Posterior vena cava (tissue), 2 donors: ENCODE measurements at regions not wholly inside any gene's neighbourhood (a gene's known extent, or its start where the extent isn't known, plus 50 kb on each side); places are given as distances from the start of the nearest gene placed in this dataset.

Experiments used
- DNase-seq: peaks from one replicate; pipeline ENCODE4 v3.0.0-alpha.2; 2020; ENCODE audit warnings: low spot score
- intact Hi-C, 2 donors: fragments of 100-400 bp; cut with DNase I; formaldehyde crosslinking; loops; one replicate each; pipeline versions ENCODE4 v1.14.1 to v1.14.2; 2022 to 2023
- donor health status: DM: yes; HTN: yes; CAD: no.
- donor health status: DM: yes; HTN: yes; CAD: no.

GRCh38 chr5:133708331-133708850, 96.0 kb upstream of the FSTL4 start:
- intact Hi-C loops, result no loop called here
- DNase-seq, result no peak

GRCh38 chr5:133707629-133708028, 95.3 kb upstream of the FSTL4 start:
- intact Hi-C loops, result no loop called here
- no peak for DNase-seq

- DNase-seq, result no peak
- intact Hi-C loops, result no loop called here
These were observed 94.4 kb upstream of the FSTL4 start for GRCh38 chr5:133706506-133707430.

- no peak for DNase-seq
- intact Hi-C loops, result no loop called here
These were observed 93.0 kb upstream of the FSTL4 start for GRCh38 chr5:133705331-133705730.

- DNase-seq, result no peak
- intact Hi-C loops, result no loop called here
These were observed 92.1 kb upstream of the FSTL4 start for GRCh38 chr5:133704411-133704810.

GRCh38 chr5:133703935-133704334, 91.6 kb upstream of the FSTL4 start:
- DNase-seq, result no peak
- intact Hi-C loops, result no loop called here

GRCh38 chr5:133702791-133703770, 90.7 kb upstream of the FSTL4 start:
- DNase-seq, result no peak
- intact Hi-C loops, result no loop called here

- no peak for DNase-seq
- intact Hi-C loops, result no loop called here
These were observed 89.5 kb upstream of the FSTL4 start for GRCh38 chr5:133701871-133702270.

- DNase-seq, result no peak
- intact Hi-C loops, result no loop called here
These were observed 87.9 kb upstream of the FSTL4 start for GRCh38 chr5:133700251-133700650.

- intact Hi-C loops, result no loop called here
- DNase-seq, result no peak
These were observed 86.5 kb upstream of the FSTL4 start for GRCh38 chr5:133698646-133699526.

GRCh38 chr5:133698259-133698554, 85.9 kb upstream of the FSTL4 start:
- intact Hi-C loops, result no loop called here
- DNase-seq, result no peak

GRCh38 chr5:133697536-133698258, 85.4 kb upstream of the FSTL4 start:
- intact Hi-C loops, result no loop called here
- no peak for DNase-seq

- intact Hi-C loops, result no loop called here
These were observed 84.6 kb upstream of the FSTL4 start for GRCh38 chr5:133696782-133697507.

GRCh38 chr5:133696006-133696584, 83.8 kb upstream of the FSTL4 start:
- intact Hi-C loops, result no loop called here
- DNase-seq, result no peak

More at GRCh38 chr5:133696782-133697507, 84.6 kb upstream of the FSTL4 start:
- no peak for DNase-seq

GRCh38 chr5:133694181-133694831, 82.0 kb upstream of the FSTL4 start:
- intact Hi-C loops, result no loop called here
- DNase-seq, result no peak

- peak; percentile 38 for DNase-seq
- intact Hi-C loops, result no loop called here
These were observed 79.1 kb upstream of the FSTL4 start for GRCh38 chr5:133691448-133691847.

GRCh38 chr5:133690746-133691145, 78.4 kb upstream of the FSTL4 start:
- intact Hi-C loops, result no loop called here
- DNase-seq, result no peak
